H1 (cell line): ENCODE measurements at regions not wholly inside any gene's neighbourhood (a gene's known extent, or its start where the extent isn't known, plus 50 kb on each side); places are given as distances from the start of the nearest gene placed in this dataset.
"Not testable (repeated sequence)": the region's sequence is repeated elsewhere in the genome, so short reads cannot be mapped to it uniquely, and the experiment has no call there.

ENCODE experiments used
- CTCF ChIA-PET: fragments of 300-600 bp; sonication (Branson Sonifier 250); formaldehyde crosslinking; loops from one replicate; lab custom pipeline; 2021; ENCODE audit not compliant: partially characterized antibody; lab: Charles Lee
- POLR2A ChIA-PET: fragments of 300-600 bp; sonication (Branson Sonifier 250); formaldehyde crosslinking; loops from one replicate; lab custom pipeline; 2021; ENCODE audit warnings: inconsistent platforms; ENCODE audit not compliant: partially characterized antibody; lab: Charles Lee
- DNase-seq, 2 experiments: peaks; one replicate each; pipeline versions ENCODE4 v3.0.0 to v3.0.0-alpha.2; 2010 to 2022; ENCODE audit warnings: low spot score in 2 of 2, low read depth in 1 of 2, mixed read lengths in 1 of 2
- FAIRE-seq: peaks from 2 replicates; lab custom pipeline; 2011; peaks lifted over from hg19 to GRCh38; lab: Jason Lieb, UNC
- H2AFZ ChIP-seq: 2 replicates; pipeline ENCODE4 v1.8.1; 2012; ENCODE audit warnings: low read length, inconsistent platforms
- H2AK5ac ChIP-seq: 2 replicates; pipeline ENCODE4 v1.6.1; 2013; ENCODE audit warnings: low read depth, low read length
- H2BK120ac ChIP-seq: replicated peaks from 2 replicates; pipeline ENCODE3; 2013; ENCODE audit warnings: low read depth, low read length, inconsistent platforms
- H2BK12ac ChIP-seq: 2 replicates; pipeline ENCODE4 v1.6.1; 2013; ENCODE audit warnings: low read depth, low read length
- H2BK15ac ChIP-seq: 2 replicates; pipeline ENCODE4 v1.6.1; 2013; ENCODE audit warnings: low read length
- H2BK20ac ChIP-seq: 2 replicates; pipeline ENCODE4 v1.6.1; 2013; ENCODE audit warnings: low read length
- H2BK5ac ChIP-seq: 2 replicates; pipeline ENCODE4 v1.6.1; 2013; ENCODE audit warnings: low read depth, low read length
- H3K14ac ChIP-seq: 2 replicates; pipeline ENCODE4 v1.6.1; 2013; ENCODE audit warnings: inconsistent platforms; ENCODE audit not compliant: insufficient read length
- H3K18ac ChIP-seq: 2 replicates; pipeline ENCODE4 v1.6.1; 2013; ENCODE audit warnings: low read length; ENCODE audit errors: extremely low read depth
- H3K23ac ChIP-seq: 2 replicates; pipeline ENCODE4 v1.6.1; 2013; ENCODE audit warnings: inconsistent platforms; ENCODE audit not compliant: insufficient read length
- H3K23me2 ChIP-seq: 2 replicates; pipeline ENCODE4 v1.6.1; 2013; ENCODE audit warnings: low read depth, low read length
- H3K27ac ChIP-seq: 2 replicates; pipeline ENCODE4 v1.6.1; 2011; ENCODE audit warnings: low read depth, low read length, inconsistent platforms
- H3K27me3 ChIP-seq, 4 experiments: replicated peaks in 1 of 4; 1 replicate in 1 of 4; 2 replicates in 3 of 4; pipeline versions ENCODE4 v1.6.1 to v1.8.1; 2011 to 2013; ENCODE audit warnings: low read length in 3 of 4, mild to moderate bottlenecking in 3 of 4, inconsistent platforms in 2 of 4, mixed read lengths in 2 of 4, moderate library complexity in 1 of 4; ENCODE audit not compliant: control insufficient read depth in 3 of 4, insufficient read depth in 3 of 4; ENCODE audit errors: extremely low read depth in 1 of 4
- H3K36me3 ChIP-seq, 4 experiments: 2 replicates each; pipeline versions ENCODE4 v1.6.1 to v1.8.1; 2011 to 2013; ENCODE audit warnings: mild to moderate bottlenecking in 4 of 4, low read length in 3 of 4, moderate library complexity in 2 of 4, control low read depth in 1 of 4, inconsistent platforms in 1 of 4; ENCODE audit not compliant: insufficient read depth in 4 of 4, control insufficient read depth in 2 of 4
- H3K4ac ChIP-seq: replicated peaks from 2 replicates; pipeline ENCODE3; 2013; ENCODE audit warnings: low read length, low read depth, mixed read lengths, inconsistent platforms; ENCODE audit not compliant: insufficient read length
- H3K4me1 ChIP-seq, 4 experiments: replicated peaks in 1 of 4; 1 replicate in 1 of 4; 2 replicates in 3 of 4; pipeline versions ENCODE4 v1.6.1 to v1.8.1; 2011 to 2013; ENCODE audit warnings: low read length in 3 of 4, inconsistent platforms in 2 of 4, mixed read lengths in 1 of 4; ENCODE audit not compliant: insufficient read depth in 4 of 4, control insufficient read depth in 3 of 4
- H3K4me2 ChIP-seq, 2 experiments: 2 replicates each; pipeline versions ENCODE4 v1.6.1 to v1.8.1; 2011 to 2013; ENCODE audit warnings: low read depth in 2 of 2, low read length in 2 of 2, control low read depth in 1 of 2, inconsistent platforms in 1 of 2, mild to moderate bottlenecking in 1 of 2; ENCODE audit not compliant: insufficient read depth in 1 of 2
- H3K4me3 ChIP-seq, 4 experiments: fragments of 200-600, 300-600 bp in 1 of 4; sonication (generic), shearing (Covaris generic), sonication (Bioruptor Twin) in 1 of 4; 2 replicates each; pipeline versions ENCODE4 v1.5.1 to v1.8.1; 2011 to 2016; ENCODE audit warnings: low read length in 4 of 4, low read depth in 3 of 4, control low read depth in 2 of 4, inconsistent platforms in 2 of 4, mild to moderate bottlenecking in 2 of 4, mixed read lengths in 1 of 4, moderate library complexity in 1 of 4; ENCODE audit not compliant: insufficient read depth in 2 of 4; ENCODE audit errors: extremely low read depth in 1 of 4
- H3K56ac ChIP-seq: replicated peaks from 2 replicates; pipeline ENCODE3; 2013; ENCODE audit warnings: low read depth, mild to moderate bottlenecking, mixed read lengths, low read length, inconsistent platforms; ENCODE audit not compliant: insufficient read length
- H3K79me1 ChIP-seq: 2 replicates; pipeline ENCODE4 v1.6.1; 2013; ENCODE audit warnings: low read depth, low read length, control low read depth
- H3K79me2 ChIP-seq, 2 experiments: 2 replicates each; pipeline versions ENCODE4 v1.6.1 to v1.8.1; 2012 to 2013; ENCODE audit warnings: low read length in 2 of 2, mild to moderate bottlenecking in 2 of 2, inconsistent platforms in 1 of 2; ENCODE audit not compliant: insufficient read depth in 2 of 2, control insufficient read depth in 1 of 2
- H3K9ac ChIP-seq, 4 experiments: replicated peaks in 1 of 4; 1 replicate in 1 of 4; 2 replicates in 3 of 4; pipeline versions ENCODE4 v1.6.1 to v1.8.1; 2011 to 2013; ENCODE audit warnings: low read depth in 3 of 4, low read length in 3 of 4, control low read depth in 2 of 4, mild to moderate bottlenecking in 2 of 4, moderate library complexity in 2 of 4, inconsistent platforms in 1 of 4; ENCODE audit errors: extremely low read depth in 1 of 4
- H3K9me3 ChIP-seq, 2 experiments: 2 replicates each; pipeline versions ENCODE4 v1.6.1 to v1.8.1; 2012 to 2013; ENCODE audit warnings: mild to moderate bottlenecking in 2 of 2, moderate library complexity in 2 of 2, control low read depth in 1 of 2, inconsistent platforms in 1 of 2, low read depth in 1 of 2, low read length in 1 of 2, mixed read lengths in 1 of 2; ENCODE audit not compliant: insufficient read depth in 2 of 2
- H4K20me1 ChIP-seq, 2 experiments: replicated peaks in 1 of 2; 2 replicates each; pipeline versions ENCODE3 to v1.8.1; 2011 to 2013; ENCODE audit warnings: inconsistent platforms in 2 of 2, low read length in 2 of 2, mild to moderate bottlenecking in 1 of 2; ENCODE audit not compliant: insufficient read depth in 2 of 2, control insufficient read depth in 1 of 2
- H4K5ac ChIP-seq: 2 replicates; pipeline ENCODE4 v1.6.1; 2013; ENCODE audit warnings: low read length, low read depth, mixed read lengths, inconsistent platforms; ENCODE audit not compliant: insufficient read length
- H4K8ac ChIP-seq: 2 replicates; pipeline ENCODE4 v1.8.0; 2013; ENCODE audit warnings: mild to moderate bottlenecking, moderate library complexity, low read length, inconsistent platforms; ENCODE audit not compliant: insufficient read depth; ENCODE audit errors: extremely low read depth
- H4K91ac ChIP-seq: replicated peaks from 2 replicates; pipeline ENCODE3; 2013; ENCODE audit warnings: low read length, mixed read lengths, inconsistent platforms; ENCODE audit not compliant: insufficient read length
- KDM4A ChIP-seq: IDR thresholded peaks from one replicate; pipeline ENCODE4 v1.7.1; 2012; ENCODE audit warnings: low read depth, mild to moderate bottlenecking, moderate library complexity, low read length, inconsistent platforms; ENCODE audit not compliant: severe bottlenecking
- WGBS, 2 experiments: shearing (Covaris generic) in 1 of 2; methylation state at CpG; one replicate each; pipeline versions ENCODE4 v1.1.6 to v1.1.7; 2013 to 2015; ENCODE audit warnings: low lambda C conversion rate in 2 of 2, mixed read lengths in 2 of 2, inconsistent platforms in 1 of 2, low coverage in 1 of 2, missing lambda C conversion rate in 1 of 2; ENCODE audit not compliant: insufficient replicate concordance in 2 of 2, insufficient coverage in 1 of 2, insufficient read length in 1 of 2; ENCODE audit errors: extremely low coverage in 1 of 2, missing lambda C conversion rate in 1 of 2; 5-methylcytosine and 5-hydroxymethylcytosine counted together

DNA sequence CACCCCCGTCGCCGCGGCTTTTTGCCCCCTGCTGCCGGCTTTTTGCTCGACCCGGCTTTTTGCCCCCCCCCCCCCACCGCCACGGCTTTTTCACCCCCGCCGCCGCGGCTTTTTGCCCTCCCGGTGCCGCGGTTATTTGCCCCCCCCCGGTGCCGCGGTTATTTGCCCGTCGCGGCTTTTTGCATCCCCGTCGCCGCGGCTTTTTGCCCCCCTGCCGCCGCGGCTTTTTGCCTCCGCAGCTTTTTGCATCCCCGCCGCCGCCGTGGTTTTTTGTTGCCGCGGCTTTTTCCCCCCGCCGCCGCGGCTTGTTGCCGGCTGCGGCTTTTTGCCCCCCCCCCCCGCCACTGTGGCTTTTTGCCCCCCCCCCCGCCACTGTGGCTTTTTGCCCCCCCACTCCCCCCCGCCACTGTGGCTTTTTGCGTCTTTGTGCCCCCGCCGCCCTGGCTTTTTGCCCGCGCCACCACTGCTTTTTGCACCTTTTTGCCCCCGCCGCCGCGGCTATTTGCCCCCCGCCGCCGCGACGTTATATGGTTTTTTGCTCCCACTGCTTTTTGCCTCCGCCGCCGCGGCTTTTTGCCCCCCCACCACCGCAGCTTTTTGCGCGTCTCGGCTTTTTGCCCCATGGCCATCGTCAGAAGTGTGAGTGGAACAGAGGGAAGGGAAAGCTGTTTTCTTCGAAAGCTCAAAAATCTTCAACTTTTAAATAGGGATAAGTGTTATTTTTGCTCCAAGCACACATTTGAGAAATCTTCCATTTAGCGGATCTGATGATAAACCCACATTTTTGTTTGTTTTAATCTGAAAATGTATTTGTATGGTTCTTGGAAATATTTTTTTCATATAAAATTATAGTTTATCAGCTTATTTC, 2787.6 kb downstream of the RPIA start:
- H3K23ac ChIP-seq, H3K9me3 ChIP-seq, H2BK120ac ChIP-seq, H3K27ac ChIP-seq, H3K23me2 ChIP-seq, POLR2A ChIA-PET, H3K79me1 ChIP-seq, CTCF ChIA-PET, H3K9ac ChIP-seq, H4K20me1 ChIP-seq, H2BK15ac ChIP-seq, H3K4ac ChIP-seq, H2BK5ac ChIP-seq, H4K5ac ChIP-seq, DNase-seq, H4K8ac ChIP-seq, H3K18ac ChIP-seq, H3K14ac ChIP-seq, H3K4me1 ChIP-seq, H3K36me3 ChIP-seq, H2AFZ ChIP-seq, H3K79me2 ChIP-seq, H2BK12ac ChIP-seq, H2BK20ac ChIP-seq, H3K56ac ChIP-seq, H2AK5ac ChIP-seq, FAIRE-seq, H4K91ac ChIP-seq: not testable (repeated sequence)
- TF ChIP-seq KDM4A = peak; percentile 16
- Histone ChIP-seq H3K27me3 (peaks cover 14 to 19% (median 17%) of the 10 kb centered on the region in 4 experiments), H3K4me3 (peak overlapping the region in 2 of 4 experiments; percentile 4 to 61; a peak in 4 of 8 replicates), H3K4me2 (peak overlapping the region; percentile 6 to 53; a peak in 3 of 4 replicates)
- 20% methylated on average over 22 of the region's 70 CpGs; no CpG with 5 or more reads in 1 of the 2 experiments for WGBS, 2 experiments
